Adipocyte (in vitro differentiated cells): ENCODE measurements at regions not wholly inside any gene's neighbourhood (a gene's known extent, or its start where the extent isn't known, plus 50 kb on each side); places are given as distances from the start of the nearest gene placed in this dataset.

Source experiments
- DNase-seq: peaks from one replicate; pipeline ENCODE4 v3.0.0-alpha.2; 2015; ENCODE audit warnings: low read depth
- H3K27me3 ChIP-seq: replicated peaks from 2 replicates; pipeline ENCODE4 v1.7.0; 2013; ENCODE audit warnings: mild to moderate bottlenecking, low read length, moderate library complexity; ENCODE audit not compliant: control insufficient read depth, insufficient read depth
- H3K36me3 ChIP-seq: 2 replicates; pipeline ENCODE4 v1.7.0; 2013; ENCODE audit warnings: low read length, mild to moderate bottlenecking, moderate library complexity; ENCODE audit not compliant: control insufficient read depth, insufficient read depth, severe bottlenecking
- H3K4me1 ChIP-seq: 2 replicates; pipeline ENCODE4 v1.7.0; 2013; ENCODE audit warnings: mild to moderate bottlenecking, low read length, moderate library complexity; ENCODE audit not compliant: control insufficient read depth, insufficient read depth
- H3K4me3 ChIP-seq: 2 replicates; pipeline ENCODE4 v1.7.0; 2013; ENCODE audit warnings: mild to moderate bottlenecking, low read length, moderate library complexity
- H3K9ac ChIP-seq: 2 replicates; pipeline ENCODE4 v1.7.0; 2013; ENCODE audit warnings: mild to moderate bottlenecking, low read length, moderate library complexity
- H3K9me3 ChIP-seq: 2 replicates; pipeline ENCODE4 v1.7.0; 2013; ENCODE audit warnings: mild to moderate bottlenecking, low read length, moderate library complexity; ENCODE audit not compliant: control insufficient read depth

GRCh38 chr19:31089681-31090080 is 259.6 kb downstream of the TSHZ3 start:
- Histone ChIP-seq H3K4me3 (no peak overlapping the region), H3K9ac (no peak overlapping the region), H3K27me3 (peaks cover 3% of the 10 kb centered on the region), H3K9me3 (no peaks in the 10 kb centered on the region), H3K4me1 (no peaks in the 10 kb centered on the region), H3K36me3 (no peaks in the 10 kb centered on the region)
- DNase-seq = no peak

GRCh38 chr19:31085125-31085524 is 264.1 kb downstream of the TSHZ3 start:
- Histone ChIP-seq H3K4me1 (peaks cover 6% of the 10 kb centered on the region), H3K27me3 (peaks cover 5% of the 10 kb centered on the region), H3K9ac (no peak overlapping the region), H3K36me3 (no peaks in the 10 kb centered on the region), H3K9me3 (no peaks in the 10 kb centered on the region), H3K4me3 (no peak overlapping the region)
- DNase-seq = no peak

- Histone ChIP-seq H3K4me1 (peaks cover 6% of the 10 kb centered on the region), H3K9me3 (no peaks in the 10 kb centered on the region), H3K4me3 (no peak overlapping the region), H3K9ac (no peak overlapping the region), H3K36me3 (no peaks in the 10 kb centered on the region), H3K27me3 (peaks cover 6% of the 10 kb centered on the region)
- DNase-seq = no peak
Measured at GRCh38 chr19:31083105-31083504, 266.1 kb downstream of the TSHZ3 start.

- Histone ChIP-seq H3K9me3 (no peaks in the 10 kb centered on the region), H3K4me1 (no peaks in the 10 kb centered on the region), H3K4me3 (no peak overlapping the region), H3K36me3 (no peaks in the 10 kb centered on the region), H3K27me3 (peaks cover 18% of the 10 kb centered on the region), H3K9ac (no peak overlapping the region)
- no peak for DNase-seq
Measured at GRCh38 chr19:31075146-31075655, 274.0 kb downstream of the TSHZ3 start.

GRCh38 chr19:31074199-31075125 is 274.8 kb downstream of the TSHZ3 start:
- Histone ChIP-seq H3K4me1 (no peaks in the 10 kb centered on the region), H3K4me3 (no peak overlapping the region), H3K9ac (no peak overlapping the region), H3K27me3 (peaks cover 16% of the 10 kb centered on the region), H3K36me3 (no peaks in the 10 kb centered on the region), H3K9me3 (no peaks in the 10 kb centered on the region)
- DNase-seq = no peak

GRCh38 chr19:31073485-31074198 is 275.6 kb downstream of the TSHZ3 start:
- no peak for DNase-seq

GRCh38 chr19:31072451-31072850 is 276.8 kb downstream of the TSHZ3 start:
- peaks cover 16% of the 10 kb centered on the region for H3K27me3 ChIP-seq
- DNase-seq = no peak
- no peak overlapping the region for H3K4me3 ChIP-seq
- no peak overlapping the region for H3K9ac ChIP-seq
- H3K4me1 ChIP-seq = no peaks in the 10 kb centered on the region
- H3K36me3 ChIP-seq = no peaks in the 10 kb centered on the region
- no peaks in the 10 kb centered on the region for H3K9me3 ChIP-seq

More at GRCh38 chr19:31073485-31074198, 275.6 kb downstream of the TSHZ3 start:
- H3K4me1 ChIP-seq = no peaks in the 10 kb centered on the region
- no peak overlapping the region for H3K9ac ChIP-seq
- no peaks in the 10 kb centered on the region for H3K9me3 ChIP-seq
- H3K4me3 ChIP-seq = no peak overlapping the region
- no peaks in the 10 kb centered on the region for H3K36me3 ChIP-seq
- peaks cover 16% of the 10 kb centered on the region for H3K27me3 ChIP-seq

GRCh38 chr19:31071136-31071855 is 277.9 kb downstream of the TSHZ3 start:
- no peak for DNase-seq
- H3K36me3 ChIP-seq = no peaks in the 10 kb centered on the region

GRCh38 chr19:31070146-31071065 is 278.8 kb downstream of the TSHZ3 start:
- peaks cover 15% of the 10 kb centered on the region for H3K4me1 ChIP-seq
- no peaks in the 10 kb centered on the region for H3K9me3 ChIP-seq
- H3K4me3 ChIP-seq = no peak overlapping the region
- no peaks in the 10 kb centered on the region for H3K36me3 ChIP-seq
- no peak overlapping the region for H3K9ac ChIP-seq
- no peak for DNase-seq
- peaks cover 16% of the 10 kb centered on the region for H3K27me3 ChIP-seq

More at GRCh38 chr19:31071136-31071855, 277.9 kb downstream of the TSHZ3 start:
- peaks cover 8% of the 10 kb centered on the region for H3K4me1 ChIP-seq
- no peaks in the 10 kb centered on the region for H3K9me3 ChIP-seq
- peaks cover 16% of the 10 kb centered on the region for H3K27me3 ChIP-seq
- H3K4me3 ChIP-seq = no peak overlapping the region
- no peak overlapping the region for H3K9ac ChIP-seq

- no peak for DNase-seq
- Histone ChIP-seq H3K4me3 (no peak overlapping the region), H3K9ac (no peak overlapping the region), H3K27me3 (peaks cover 3% of the 10 kb centered on the region), H3K36me3 (no peaks in the 10 kb centered on the region), H3K4me1 (peaks cover 15% of the 10 kb centered on the region), H3K9me3 (no peaks in the 10 kb centered on the region)
Measured at GRCh38 chr19:31068268-31068667, 281.0 kb downstream of the TSHZ3 start.
